ENCODE measurements at regions not wholly inside any gene's neighbourhood (a gene's known extent, or its start where the extent isn't known, plus 50 kb on each side); places are given as distances from the start of the nearest gene placed in this dataset.
"Not testable (repeated sequence)": the region's sequence is repeated elsewhere in the genome, so short reads cannot be mapped to it uniquely, and the experiment has no call there.

- no peak for DNase-seq (ENCODE audit: low spot score)
Measured at GRCh38 chr2:234694244-234695013, 197.5 kb upstream of the ARL4C start.

- not testable (repeated sequence) for DNase-seq (ENCODE audit: low spot score)
Measured at GRCh38 chr2:234693681-234694190, 196.9 kb upstream of the ARL4C start.

- DNase-seq (ENCODE audit: low spot score) = not testable (repeated sequence)
Measured at GRCh38 chr2:234693191-234693590, 196.3 kb upstream of the ARL4C start.

- DNase-seq (ENCODE audit: low spot score) = no peak
Measured at GRCh38 chr2:234691968-234692955, 195.4 kb upstream of the ARL4C start.

- DNase-seq (ENCODE audit: low spot score) = no peak
Measured at GRCh38 chr2:234691214-234691575, 194.3 kb upstream of the ARL4C start.

- no peak for DNase-seq (ENCODE audit: low spot score)
Measured at GRCh38 chr2:234690569-234691213, 193.8 kb upstream of the ARL4C start.

GRCh38 chr2:234689911-234690379, 193.1 kb upstream of the ARL4C start:
- DNase-seq (ENCODE audit: low spot score) = no peak

GRCh38 chr2:234687718-234688475, 191.0 kb upstream of the ARL4C start:
- DNase-seq (ENCODE audit: low spot score) = no peak

- no peak for DNase-seq (ENCODE audit: low spot score)
Measured at GRCh38 chr2:234686088-234686890, 189.4 kb upstream of the ARL4C start.

- no peak for DNase-seq (ENCODE audit: low spot score)
Measured at GRCh38 chr2:234684466-234684865, 187.6 kb upstream of the ARL4C start.

GRCh38 chr2:234683950-234684349, 187.1 kb upstream of the ARL4C start:
- no peak for DNase-seq (ENCODE audit: low spot score)

- DNase-seq (ENCODE audit: low spot score) = no peak
Measured at GRCh38 chr2:234682492-234683228, 185.8 kb upstream of the ARL4C start.

GRCh38 chr2:234680688-234681619, 184.1 kb upstream of the ARL4C start:
- DNase-seq (ENCODE audit: low spot score) = no peak

- no peak for DNase-seq (ENCODE audit: low spot score)
Measured at GRCh38 chr2:234679741-234680687, 183.1 kb upstream of the ARL4C start.

GRCh38 chr2:234679301-234679740, 182.4 kb upstream of the ARL4C start:
- DNase-seq (ENCODE audit: low spot score) = no peak

GRCh38 chr2:234678711-234679110, 181.8 kb upstream of the ARL4C start:
- no peak for DNase-seq (ENCODE audit: low spot score)

GRCh38 chr2:234677758-234678538, 181.1 kb upstream of the ARL4C start:
- no peak for DNase-seq (ENCODE audit: low spot score)

Measured in HuH-7 (cell line).